CD4-positive, alpha-beta T cell treated with Interleukin-12 subunit alpha and Interleukin-12 subunit beta, for 1 hour (primary cell): ENCODE measurements at regions not wholly inside any gene's neighbourhood (a gene's known extent, or its start where the extent isn't known, plus 50 kb on each side); places are given as distances from the start of the nearest gene placed in this dataset.

Experiments used
- DNase-seq: peaks from one replicate; pipeline ENCODE4 v3.0.0-alpha.2; 2020

DNA sequence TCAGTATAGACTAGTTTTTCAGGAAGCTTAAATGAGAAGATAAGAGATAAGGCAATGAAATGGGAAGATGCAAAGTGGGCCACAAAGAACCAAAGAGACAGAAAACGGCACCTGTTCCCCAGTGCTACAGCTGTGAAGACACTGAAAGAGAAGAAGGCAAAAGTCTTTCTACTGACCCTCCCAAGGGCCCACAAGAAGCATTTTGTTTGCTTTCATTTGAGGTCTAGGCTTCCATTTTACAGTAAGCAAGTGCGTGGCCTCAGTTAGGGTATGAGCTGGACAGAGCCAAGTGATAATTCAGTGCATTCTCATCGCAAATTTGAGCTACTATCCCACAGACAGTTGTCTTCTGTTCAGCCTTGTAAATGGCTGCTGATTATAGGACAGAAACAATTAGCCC, 53.4 kb upstream of the STK17B start:
- no peak for DNase-seq

DNA sequence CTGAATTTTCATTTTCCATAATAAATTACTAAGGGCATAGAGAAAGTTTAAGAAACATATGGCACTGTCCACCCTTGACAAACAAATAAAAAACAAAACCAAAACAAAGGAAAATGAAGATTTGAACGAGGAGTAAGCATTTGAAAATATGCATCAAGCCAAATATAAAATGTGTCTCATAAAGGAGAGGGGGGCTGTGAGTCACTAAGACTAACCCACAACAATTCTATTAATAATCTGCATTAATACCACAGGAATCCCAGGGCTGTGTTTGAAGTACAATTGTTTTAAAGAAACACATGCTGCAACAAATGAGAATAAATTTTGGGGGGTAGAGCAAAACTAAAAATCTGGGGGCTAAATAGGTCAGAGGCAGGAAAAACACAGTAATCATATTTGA, 53.8 kb upstream of the STK17B start:
- no peak for DNase-seq

DNA sequence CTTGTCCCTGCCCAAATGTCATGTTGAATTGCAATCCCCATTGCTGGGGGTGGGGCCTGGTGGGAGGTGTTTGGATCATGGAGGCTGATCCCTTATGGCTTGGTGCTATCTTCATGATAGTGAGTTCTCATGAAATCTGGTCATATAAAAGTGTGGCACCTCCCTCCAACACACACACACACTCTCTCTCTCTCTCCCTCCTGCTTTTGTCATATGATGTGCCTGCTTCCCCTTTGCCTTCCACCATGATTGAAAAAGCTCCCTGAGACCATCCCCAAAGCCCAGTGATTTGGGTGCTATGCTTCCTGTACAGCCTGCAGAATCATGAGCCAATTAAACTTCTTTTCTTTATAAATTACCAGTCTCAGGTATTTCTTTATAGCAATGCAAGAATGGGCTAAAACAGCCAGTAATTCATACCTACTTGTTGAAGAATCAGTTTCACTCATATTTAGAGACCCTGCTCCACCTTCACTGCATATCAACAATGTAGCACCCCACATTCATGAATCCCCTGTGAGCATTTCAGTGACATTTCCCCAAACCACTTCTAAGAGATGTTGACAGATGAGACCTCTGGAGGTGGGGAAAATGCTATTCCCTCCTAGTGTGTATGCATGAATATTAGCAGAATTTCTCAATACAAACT, 54.8 kb upstream of the STK17B start:
- no peak for DNase-seq

DNA sequence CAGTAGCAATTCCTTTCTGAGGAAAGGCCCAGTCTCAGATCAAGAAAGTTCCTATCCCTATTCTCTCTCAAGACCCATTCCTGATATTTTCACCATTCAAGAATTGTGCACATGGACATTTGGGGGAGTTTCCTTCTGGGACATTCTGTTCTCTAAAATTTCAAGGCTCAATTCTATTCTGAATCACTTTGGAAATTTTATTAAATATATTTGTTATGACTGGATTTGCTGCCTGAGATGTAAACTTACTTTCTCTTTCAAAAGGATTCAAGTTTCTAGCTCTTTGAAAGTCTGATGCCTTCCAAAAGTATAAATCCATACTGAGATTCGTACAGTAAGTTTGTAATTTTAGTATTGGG, 55.3 kb upstream of the STK17B start:
- DNase-seq, result no peak

DNA sequence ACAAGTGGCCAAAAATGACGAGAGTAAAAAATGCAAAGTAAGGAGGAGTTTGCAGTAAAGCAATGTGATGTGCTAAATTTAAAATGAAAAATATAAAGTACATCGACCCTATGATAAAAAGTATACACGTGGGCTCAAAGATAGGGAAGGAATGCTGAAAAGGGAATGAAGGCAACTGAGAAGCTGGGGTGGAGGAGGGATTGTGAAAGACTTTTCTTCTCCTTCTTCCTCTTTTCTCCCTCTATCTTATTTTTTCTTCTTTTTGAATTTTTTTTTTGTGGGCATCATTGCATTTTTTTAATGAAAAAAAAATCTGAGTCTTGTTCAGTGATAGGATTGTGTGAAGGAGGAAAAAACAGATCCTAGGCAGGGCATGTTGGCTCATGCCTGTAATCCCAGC, 57.6 kb upstream of the STK17B start:
- DNase-seq, result no peak

DNA sequence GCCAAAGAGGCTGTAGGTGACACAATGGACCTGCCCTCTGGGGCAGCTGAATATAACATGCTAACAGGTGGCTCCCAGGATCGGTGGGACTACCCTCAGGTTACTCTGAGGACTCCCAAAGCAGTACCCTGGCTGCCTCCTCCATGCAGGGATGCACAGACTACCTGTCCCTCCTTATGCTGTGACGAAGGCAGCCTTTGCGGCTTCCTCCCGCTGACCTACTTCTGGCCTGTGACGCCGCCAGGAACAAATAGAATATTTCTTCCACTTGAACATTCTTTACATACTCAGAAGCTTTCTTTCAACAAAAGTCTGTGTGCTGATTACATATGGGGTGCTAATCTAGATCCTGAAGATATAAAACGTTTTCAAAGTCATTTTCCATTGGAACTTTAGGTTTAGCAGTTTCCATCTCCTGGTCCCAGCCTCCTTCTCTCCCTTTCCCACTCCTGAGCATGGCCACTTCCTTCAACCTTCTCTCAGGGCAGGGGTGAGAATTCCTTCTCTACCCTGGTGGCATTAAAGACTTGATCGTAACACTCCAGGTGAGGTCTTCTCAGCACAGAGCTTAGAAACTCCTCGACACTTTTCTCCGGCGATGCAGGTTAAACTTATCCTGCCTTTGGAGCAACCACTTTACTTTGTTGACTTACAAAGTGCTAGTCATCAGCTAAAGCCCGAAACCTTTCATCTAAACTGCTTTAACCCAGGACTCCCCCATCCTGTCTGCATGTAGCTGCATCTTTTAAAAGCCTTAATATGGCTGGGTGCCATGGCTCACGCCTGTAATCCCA, 58.9 kb upstream of the STK17B start:
- DNase-seq, result peak; percentile 73

DNA sequence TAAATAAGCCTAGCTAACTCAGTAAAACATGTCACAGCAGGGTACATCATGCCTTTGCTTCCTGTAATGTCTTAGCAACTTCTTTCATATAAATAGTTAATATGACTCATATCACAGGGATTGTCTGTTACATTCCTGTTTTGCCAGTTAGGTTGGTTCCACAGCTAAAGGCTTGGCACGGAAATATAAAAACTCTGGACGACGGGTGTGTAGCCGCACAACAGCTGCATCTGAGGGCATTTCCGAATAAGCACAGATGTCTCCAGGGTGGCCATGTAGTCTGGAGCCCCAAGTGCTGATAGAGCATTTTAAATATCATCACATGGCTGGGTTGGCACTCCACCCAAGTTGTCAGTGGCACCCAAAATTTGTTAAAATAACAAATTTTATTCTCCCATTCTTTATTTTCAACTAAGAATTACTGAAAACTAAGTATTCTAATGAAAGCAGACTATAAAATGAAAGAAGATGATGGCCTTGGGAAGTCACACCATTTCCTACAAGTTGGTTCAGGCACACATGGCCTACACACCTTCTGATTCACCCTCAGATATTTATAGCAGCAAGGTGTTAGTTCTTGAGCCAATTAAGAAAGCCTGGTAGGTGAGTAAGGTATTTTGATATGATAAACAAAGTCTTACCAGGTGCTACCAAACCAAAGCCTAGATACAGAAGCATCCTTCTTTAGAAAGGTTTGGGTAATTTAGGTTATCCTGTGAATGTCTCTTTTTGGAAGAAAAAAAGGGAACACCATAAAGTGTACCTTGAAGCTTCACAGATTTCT, 61.8 kb upstream of the STK17B start:
- peak; percentile 32 for DNase-seq

DNA sequence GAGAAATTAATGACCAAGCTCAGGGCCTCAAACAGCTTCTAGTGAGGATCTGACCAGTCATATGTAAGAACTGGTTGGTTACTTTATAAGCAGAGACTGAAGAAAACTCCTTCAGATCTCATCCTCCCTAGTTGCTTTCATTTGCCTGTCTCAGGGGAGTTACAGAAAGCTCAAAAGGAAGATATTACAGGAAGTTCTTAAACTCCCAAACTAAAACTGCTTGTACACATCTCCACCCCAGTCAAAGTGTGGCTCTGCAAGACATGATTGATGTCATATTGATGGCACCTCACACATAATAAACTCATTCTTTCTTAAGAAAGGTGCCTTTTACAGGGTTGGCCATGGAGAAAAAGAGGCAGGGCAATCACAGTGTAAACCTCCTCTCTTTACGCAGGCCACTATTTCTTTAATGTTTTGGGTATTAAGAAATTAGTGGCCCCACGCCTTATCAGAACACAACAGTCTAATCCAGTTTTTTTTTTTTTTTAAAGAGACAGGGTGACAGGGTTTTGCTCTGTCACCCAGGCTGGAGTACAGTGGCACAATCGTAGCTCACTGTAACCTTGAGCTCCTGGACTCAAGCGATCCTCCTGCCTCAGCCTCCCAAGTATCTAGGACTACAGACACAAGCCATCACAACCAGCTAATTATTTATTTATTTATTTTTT, 62.6 kb upstream of the STK17B start:
- peak; percentile 40 for DNase-seq

DNA sequence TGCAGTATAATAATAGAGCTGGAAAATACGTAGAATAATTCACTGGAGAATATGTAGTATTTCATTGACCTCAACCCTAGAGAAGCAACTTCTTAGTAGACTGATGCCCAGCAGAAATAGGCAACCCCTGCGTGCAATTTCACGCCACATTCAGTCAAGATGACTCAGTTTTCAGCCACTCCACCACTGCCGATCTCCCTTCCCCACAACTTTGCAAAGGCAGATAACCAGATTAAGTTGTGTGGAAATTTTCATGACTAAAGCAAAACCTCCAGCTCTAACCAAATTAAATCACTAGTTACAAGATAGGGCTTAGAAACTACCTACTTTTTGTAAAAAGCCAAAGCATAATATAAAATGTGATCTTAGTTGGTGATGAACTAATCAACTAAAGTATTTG, 63.3 kb upstream of the STK17B start:
- DNase-seq, result peak; percentile 55

DNA sequence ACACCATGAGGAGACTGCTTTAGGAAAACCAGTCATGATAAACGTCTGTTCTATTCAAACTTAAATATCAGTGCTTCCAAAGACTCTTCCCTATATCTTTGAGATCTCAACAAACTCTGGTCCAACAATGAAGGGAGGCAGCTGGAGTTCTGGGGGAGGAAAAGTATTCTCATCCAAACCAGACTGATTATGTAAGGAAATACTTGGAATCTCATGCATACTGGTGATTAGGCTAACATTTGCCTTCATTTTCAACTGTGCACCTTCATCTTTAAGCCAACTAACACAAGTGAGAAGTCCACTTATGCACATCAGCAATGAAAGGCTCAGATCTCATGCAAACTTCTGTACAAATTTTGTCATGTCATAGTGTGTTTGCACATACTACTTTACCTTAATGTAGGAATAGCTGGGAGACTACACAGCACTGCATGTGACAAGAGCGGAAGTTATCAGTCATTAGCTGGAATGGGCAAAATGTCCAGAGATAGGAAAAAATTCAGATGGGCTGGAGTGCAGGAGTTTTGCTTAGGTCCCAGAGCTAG, 67.5 kb upstream of the STK17B start:
- no peak for DNase-seq

DNA sequence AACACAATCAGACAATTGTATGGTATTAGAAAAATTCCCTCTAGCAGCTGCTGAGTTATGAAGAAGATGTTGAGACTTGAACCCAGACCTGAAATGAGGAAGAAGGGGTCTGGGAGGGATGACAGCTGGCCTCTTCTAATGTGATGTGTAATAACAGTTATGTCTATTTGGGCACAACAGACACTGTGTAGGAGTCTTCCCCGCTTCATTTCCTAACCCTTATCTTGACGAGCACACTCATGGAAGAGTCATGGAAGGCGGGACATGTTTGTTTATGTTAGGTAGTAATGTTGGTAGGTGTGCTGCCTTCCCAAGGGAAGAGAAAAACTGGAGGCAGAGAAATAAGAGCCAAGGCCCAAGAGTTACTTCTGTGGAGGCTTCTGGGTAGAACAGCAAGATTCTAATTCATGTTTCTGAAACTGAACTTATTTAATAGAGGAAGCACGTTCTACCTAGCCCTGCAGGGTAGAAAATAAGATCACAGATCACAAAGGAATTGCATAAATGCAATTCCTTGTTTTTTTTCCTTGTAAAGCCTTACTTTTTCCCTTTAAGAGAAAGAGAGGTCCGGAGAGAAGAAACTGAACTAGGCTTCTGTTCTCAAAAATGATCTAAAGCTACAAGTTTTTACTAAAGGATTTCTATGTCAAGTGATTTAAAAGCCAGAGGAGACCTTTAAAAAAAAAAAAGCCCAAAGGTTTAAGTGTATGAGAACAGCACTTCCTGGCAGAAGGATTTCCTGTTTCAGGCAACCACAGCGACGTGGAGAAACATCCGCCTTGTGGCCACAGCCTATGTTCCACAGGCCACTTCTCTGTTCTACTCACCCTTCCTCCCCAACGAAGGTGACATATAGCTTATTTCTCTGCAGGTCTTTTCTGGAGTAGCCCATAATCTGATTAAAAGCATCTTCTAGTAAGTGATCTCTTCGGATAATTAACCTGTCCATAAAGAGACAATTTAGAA, 68.5 kb upstream of the STK17B start:
- DNase-seq, result peak; percentile 86

DNA sequence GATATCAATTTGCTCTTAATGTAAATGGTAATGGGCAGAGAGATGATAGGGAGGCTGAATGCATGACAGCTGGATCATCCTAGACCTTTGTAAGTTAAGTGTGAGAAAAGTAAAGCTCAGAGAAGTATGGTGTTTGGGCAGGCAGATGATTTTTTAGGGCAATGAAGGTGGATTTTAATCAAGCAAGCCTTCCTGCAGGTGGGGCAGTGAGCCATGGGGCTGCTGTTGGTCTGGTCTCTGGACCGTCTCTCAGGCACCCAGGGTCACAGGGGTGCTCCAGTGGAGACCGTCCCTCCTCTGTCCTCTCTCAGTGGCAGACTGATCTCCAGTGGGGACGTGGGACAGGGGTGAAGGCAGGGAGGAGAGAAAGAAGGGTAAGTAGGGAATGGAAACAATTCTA, 69.8 kb upstream of the STK17B start:
- no peak for DNase-seq

DNA sequence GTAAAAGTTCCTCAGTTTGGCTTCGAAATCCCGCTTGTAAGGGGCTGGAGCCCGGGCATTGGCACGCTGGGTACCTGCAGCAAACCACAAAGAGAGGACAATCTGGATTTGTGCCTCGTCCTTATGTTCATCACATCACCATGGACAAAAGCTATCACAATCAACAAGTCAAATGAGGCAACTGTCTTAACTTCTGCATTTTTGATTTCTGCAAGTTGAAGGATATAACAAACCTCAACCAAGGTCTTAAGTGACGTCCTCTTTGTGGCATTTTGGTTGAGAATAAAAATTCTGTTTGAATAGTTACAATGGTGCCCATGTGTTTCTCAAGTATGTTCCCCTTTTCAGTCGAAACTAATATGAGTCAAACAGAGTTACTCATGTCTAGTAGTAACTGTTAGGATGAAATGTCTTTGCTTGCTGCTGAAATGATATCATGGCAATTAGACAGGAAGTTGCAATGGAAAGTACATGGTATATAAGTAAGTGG, 70.8 kb upstream of the STK17B start:
- DNase-seq, result peak; percentile 61

DNA sequence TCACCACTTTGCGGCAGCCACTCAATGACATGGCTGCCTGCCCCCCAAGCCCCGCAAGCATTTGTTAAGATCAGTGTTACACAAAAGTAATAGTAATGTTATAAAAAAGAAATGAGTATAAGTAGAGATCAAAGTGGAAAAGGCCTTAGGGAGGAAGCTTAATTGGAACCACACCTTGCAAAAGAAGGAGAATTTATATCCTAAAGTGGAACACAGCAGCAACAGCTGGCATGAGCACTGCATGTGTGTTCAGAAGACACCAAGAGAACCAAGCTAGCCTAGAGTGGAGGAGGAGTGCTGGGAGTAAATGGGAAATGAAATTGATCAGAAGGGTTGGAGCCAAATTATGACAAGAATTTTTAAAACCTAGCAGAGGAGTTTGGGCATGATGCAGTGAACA, 73.1 kb upstream of the STK17B start:
- DNase-seq, result no peak

DNA sequence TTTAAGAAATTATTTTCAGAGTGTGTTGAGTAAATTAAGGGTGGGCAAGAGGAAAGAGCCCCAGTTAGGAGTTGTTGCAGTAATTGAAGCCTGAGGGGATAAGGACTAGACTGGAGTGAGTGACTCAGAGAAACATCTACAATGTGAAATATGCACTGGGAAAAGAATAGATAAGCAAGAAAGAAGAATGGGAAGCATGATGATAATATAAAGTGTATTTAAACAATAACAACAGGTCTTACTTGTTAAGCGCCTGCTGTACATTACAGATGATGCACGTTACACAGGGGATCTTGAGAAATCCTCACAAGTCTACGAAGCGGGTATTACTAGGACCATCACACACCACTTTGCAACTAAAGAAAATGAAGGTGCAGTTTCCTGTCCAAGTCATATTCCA, 73.6 kb upstream of the STK17B start:
- no peak for DNase-seq

DNA sequence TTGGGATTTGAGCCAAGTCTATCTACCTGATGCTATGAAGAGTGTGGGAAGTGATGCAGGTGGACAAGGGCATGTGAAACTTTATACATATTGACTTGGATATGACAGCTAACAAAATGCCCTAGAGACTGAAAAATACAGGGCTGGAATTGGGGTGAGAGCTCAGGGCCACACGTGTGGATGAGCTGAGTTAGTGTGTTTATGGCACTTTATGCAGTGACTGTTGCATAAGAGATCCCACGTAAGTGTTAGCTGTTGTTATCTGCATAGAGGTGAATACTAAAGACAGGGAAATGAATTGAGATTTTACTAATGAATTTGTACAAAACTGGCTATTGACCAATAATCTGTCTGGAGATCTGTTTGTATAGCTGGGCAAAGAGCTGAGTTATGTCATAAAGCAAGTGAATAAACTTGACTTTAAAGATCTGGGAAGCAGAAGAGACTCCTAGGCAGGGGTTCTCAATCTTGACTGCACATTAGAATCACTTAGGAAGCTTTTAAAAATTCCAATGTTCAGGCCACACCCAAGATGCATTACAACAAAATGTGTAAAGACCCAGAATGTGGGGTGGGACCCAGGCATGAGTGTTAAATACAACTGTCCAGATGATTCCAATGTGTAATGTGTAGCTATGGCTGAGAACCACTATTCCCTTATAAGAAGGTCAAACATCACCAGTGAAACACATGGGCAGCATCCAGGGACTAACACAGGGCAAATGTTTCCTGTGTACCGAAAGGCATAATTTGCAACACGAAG, 74.2 kb upstream of the STK17B start:
- no peak for DNase-seq

DNA sequence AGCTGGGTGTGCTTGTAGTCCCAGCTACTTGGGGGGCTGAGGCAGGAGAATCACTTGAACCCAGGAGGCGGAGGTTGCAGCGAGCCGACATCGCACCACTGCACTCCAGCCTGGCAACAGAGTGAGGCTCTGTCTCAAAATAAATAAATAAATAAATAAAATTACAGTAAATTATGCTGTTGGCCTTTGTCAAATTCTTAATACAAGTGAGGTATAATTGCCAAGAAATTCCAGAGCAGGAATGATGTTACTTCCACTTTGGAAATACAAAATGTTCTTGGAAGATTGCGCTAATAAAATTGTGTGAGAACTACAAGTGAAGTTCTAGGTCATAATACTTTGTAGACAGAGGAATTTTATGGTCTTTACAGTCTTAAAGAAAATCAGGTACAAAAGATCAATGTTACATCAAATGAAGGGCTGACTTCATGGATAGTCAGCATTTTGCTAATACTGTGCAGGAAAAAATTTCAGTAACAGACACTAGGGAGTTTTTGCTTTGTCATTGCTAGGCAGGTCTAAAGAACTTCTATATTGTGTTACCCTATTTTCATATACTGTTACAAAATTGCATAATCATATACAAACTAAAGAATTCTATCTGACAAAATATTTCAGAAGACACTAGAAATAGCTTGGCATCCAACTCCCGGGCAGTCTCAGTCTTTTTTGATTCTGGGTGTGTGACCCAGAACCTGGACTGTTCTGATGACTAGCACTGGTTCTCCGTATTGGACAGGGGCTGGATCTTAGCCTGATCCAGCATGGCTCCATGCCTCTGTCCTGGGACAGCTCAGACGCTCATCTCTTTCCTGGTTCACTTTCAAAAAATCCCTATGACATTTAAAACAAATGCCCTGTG, 76.0 kb upstream of the STK17B start:
- DNase-seq, result no peak

DNA sequence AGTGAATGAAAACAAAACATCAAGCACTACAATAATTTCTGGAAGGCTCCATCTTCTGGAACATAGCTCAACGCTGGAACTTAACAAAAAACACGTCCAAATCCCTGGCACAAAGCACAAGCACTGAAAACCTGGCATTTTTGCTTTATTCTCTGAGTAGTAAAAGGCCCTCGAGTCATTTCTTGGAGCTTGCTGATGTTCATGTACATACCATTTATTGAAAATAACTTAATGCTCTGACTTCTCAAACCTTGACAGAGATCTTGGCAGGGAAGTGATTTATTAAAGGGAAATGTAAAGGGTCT, 76.5 kb upstream of the STK17B start:
- no peak for DNase-seq

DNA sequence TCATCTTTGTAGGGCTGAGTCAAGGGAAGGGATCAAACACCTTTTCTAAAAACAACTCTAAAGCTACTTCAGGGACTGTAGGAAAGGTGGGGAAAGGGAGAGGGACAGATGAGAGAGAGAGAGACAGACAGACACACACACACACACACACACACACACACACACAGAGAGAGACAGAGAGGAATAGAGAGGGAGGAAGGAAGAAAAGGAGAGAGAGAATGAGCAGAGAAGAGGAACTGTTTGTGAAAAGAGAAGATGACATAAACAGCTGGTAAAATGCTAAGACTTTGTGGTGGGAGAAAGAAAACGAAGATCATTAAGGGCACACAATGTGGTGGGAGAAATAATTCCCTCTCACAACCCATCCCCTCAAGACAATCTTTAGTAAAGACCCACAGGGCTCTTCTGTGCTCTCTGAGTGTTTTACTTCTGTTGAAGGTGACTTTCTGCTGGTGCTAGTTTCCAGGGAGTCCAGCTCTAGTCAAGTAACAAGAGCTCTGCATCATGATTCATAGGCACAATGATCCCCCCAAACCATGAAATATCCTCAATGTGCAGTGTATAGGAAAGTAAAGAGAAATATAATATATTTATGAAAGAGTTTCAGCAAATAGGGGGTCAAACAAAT, 77.2 kb upstream of the STK17B start:
- DNase-seq, result no peak

DNA sequence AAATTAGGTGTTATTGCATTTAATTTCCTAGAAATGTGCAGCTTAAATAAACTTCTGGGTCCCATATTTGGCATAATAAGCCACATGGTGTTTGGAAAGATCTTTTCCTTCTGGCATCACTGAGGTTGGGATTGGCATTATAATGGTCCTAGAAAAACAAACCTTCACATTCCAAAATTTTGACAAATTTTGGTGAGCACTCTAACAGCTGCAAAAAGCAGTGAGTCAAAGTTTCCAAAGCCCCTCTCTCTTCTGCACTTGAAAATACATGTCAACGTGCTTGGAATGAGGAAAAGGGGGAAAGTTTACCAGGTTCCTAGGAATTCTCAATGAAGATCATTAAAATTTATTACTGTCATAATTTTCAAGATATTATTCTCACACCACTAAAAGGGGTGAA, 77.8 kb upstream of the STK17B start:
- no peak for DNase-seq
